ENCODE measurements at regions not wholly inside any gene's neighbourhood (a gene's known extent, or its start where the extent isn't known, plus 50 kb on each side); places are given as distances from the start of the nearest gene placed in this dataset.
"Not testable (repeated sequence)": the region's sequence is repeated elsewhere in the genome, so short reads cannot be mapped to it uniquely, and the experiment has no call there.

GRCh38 chr16:29120680-29121079 is 135.8 kb downstream of the LAT start:
- TF ChIP-seq POLR2A, CTCF (IDR thresholded peaks at IDR 0.05): not testable (repeated sequence)
